Mammary epithelial cell (primary cell): ENCODE measurements at regions not wholly inside any gene's neighbourhood (a gene's known extent, or its start where the extent isn't known, plus 50 kb on each side); places are given as distances from the start of the nearest gene placed in this dataset.

Experiments
- EZH2 ChIP-seq: IDR thresholded peaks from 2 replicates; pipeline ENCODE4 v1.6.1; 2012; ENCODE audit warnings: low read length, inconsistent platforms, borderline replicate concordance
- TF ChIP-seq, protein P1 (sequence below), 2 donors: IDR thresholded peaks in 1 of 2; conservative IDR thresholded peaks in 1 of 2; 2 replicates each; pipeline ENCODE4 v1.5.1; 2011 to 2012; ENCODE audit warnings: inconsistent platforms in 2 of 2, low read length in 2 of 2, mild to moderate bottlenecking in 2 of 2, control low read depth in 1 of 2, low read depth in 1 of 2; ENCODE audit not compliant: insufficient read depth in 1 of 2; ENCODE audit errors: extremely low read depth in 1 of 2

- TF ChIP-seq, protein P1, sequence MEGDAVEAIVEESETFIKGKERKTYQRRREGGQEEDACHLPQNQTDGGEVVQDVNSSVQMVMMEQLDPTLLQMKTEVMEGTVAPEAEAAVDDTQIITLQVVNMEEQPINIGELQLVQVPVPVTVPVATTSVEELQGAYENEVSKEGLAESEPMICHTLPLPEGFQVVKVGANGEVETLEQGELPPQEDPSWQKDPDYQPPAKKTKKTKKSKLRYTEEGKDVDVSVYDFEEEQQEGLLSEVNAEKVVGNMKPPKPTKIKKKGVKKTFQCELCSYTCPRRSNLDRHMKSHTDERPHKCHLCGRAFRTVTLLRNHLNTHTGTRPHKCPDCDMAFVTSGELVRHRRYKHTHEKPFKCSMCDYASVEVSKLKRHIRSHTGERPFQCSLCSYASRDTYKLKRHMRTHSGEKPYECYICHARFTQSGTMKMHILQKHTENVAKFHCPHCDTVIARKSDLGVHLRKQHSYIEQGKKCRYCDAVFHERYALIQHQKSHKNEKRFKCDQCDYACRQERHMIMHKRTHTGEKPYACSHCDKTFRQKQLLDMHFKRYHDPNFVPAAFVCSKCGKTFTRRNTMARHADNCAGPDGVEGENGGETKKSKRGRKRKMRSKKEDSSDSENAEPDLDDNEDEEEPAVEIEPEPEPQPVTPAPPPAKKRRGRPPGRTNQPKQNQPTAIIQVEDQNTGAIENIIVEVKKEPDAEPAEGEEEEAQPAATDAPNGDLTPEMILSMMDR (conservative IDR thresholded peaks at IDR 0.05 in 1 of 2, IDR thresholded peaks at IDR 0.05 in 1 of 2; ENCODE audit: extremely low read depth in 1 of 2, insufficient read depth in 1 of 2, low read depth in 1 of 2, low read length in 2 of 2), result no peak
- TF ChIP-seq EZH2, result no peak
Measured at GRCh38 chr1:81424061-81424460, 376.7 kb upstream of the ADGRL2 start.
